Stimulated activated CD8-positive, alpha-beta memory T cell treated with anti-CD3 and anti-CD28 coated beads, Interleukin-7, amount 100 ng/mL, for 1 hour (primary cell): ENCODE measurements at regions not wholly inside any gene's neighbourhood (a gene's known extent, or its start where the extent isn't known, plus 50 kb on each side); places are given as distances from the start of the nearest gene placed in this dataset.

ENCODE experiments used
- DNase-seq, 2 donors: peaks; one replicate each; pipeline ENCODE4 v3.0.0-alpha.2; 2020; ENCODE audit warnings: low read depth in 2 of 2

DNA sequence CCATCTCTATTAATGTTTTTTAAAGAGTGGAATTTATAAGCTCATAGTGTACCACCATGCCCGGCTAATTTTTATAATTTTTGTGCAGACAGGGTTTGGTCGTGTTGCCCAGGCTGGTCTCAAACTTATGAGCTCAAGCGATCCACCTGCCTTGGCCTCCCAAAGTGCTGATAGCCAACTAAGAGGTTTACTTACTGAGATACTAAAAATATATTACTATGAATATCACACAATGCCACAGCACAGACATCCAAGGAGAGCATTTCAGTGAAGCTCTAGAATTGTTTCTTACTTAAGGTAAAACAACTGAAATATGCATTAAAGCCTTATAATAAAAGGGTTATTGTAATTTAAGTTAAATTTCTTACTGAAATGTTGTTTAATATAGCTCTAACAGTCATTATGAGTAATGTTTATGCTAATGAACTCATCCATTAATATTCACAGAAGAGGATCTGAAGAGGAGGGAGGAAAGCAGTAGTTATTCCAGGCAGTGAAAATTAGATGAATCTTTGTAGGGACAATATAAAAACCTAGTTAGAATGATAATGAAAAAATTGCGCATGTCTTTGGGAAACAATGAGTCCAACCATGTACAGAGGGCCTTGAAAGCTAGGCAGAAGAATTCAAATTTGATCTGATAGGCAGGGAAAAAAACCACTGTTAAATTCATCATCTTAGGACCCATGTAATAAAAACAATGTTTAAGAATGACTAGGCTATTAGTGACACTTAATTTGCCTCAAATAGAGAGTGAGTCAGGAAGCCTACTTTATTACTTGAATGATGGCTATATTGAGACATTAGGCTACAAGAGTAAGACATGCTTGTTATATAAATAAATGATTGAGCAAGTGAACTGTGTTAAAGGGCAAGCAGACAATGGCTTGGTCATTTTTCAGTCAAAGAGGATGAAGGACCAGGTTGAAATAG, 99.2 kb downstream of the SLC41A2 start:
- no peak for DNase-seq

DNA sequence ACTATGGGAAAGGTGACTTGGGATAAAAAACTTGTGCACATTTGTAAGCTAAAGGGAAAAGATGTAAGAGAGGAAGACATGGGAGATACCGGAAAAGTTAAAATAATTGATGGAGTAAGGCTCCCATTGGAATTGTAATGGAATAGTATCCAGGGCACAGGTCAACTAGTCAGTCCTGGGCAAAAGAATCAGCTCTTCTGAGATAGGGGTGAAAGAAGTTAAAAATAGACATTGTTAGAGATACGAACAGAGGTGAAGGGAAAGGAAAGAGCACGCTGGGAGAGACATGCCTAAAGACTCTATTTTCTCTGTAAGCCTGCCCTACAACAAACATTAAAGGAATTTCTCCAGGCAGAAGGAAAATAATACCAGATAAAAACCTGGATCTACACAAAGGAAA, 101.6 kb downstream of the SLC41A2 start:
- no peak for DNase-seq

DNA sequence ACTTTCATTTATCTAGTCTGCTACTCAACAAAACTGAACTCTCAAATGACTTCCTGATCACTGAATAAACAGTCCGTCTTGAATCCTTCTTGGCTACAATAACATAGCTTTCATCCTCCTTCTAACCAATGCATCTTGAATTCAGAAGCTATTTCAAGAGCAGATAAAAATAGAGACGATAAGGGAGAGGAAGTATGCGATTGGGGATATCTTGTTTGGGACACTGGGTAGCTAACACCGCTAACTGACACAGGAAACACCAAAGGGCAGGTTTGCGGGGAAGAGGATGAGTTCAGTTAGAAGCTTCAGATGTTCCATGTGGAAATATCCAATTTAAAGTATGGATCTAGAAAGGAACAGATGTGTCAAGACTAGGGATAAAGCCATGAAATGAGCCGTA, 102.5 kb downstream of the SLC41A2 start:
- no peak for DNase-seq

DNA sequence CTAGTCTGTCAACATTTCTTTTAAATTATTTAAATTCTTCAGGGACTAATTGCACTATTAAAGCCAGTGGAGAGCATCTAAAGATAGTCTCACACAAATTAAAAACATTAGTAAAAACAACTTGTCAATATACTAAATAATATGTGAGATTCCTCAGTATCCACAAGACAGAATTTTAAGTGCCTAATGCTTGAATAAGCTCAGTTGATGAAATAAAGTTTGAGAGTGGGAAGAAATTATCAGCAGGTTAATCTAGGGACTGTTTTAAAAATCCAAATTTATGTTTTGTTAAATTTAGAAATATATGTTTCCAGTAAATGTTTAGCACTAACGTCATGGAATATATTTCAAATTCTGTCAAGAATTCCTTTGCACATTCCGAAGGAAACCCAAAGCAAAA, 105.2 kb downstream of the SLC41A2 start:
- DNase-seq: no peak

DNA sequence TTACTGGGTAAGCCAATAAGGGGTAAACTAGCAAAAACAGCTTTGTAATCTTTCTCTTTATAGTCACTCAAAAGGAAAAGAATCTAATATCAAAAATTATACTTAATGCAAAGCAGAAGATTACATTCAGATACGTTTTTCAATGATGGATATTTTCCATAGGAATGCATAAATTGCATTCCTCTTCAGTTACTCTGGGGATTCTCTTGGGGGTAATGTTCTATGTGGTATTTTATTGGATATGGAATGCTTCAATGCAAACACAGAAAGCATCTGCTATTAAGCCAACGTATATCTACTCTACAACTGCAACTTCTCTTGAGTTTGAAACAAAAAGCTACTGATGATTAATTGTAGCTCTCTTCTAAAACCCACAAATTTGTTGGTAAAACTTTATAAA, 106.0 kb downstream of the SLC41A2 start:
- no peak for DNase-seq

DNA sequence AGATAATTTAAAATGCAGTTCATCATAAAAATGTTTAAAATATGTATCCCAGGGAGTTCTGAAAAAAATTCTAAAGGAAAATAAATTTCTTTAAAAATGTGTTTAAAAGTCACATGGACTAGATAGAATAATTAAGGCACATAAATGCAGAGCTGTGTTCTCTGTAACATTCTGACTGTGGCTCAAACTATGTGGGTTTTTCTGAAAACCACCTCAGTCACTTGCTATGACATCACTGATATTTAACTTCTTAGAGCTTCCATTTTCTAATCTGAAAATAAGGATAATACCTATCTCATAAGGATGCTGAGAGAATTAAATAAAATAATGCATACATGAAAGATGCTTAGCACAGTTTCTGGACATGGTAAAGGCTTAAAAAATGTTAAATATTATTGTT, 107.3 kb downstream of the SLC41A2 start:
- no peak for DNase-seq

DNA sequence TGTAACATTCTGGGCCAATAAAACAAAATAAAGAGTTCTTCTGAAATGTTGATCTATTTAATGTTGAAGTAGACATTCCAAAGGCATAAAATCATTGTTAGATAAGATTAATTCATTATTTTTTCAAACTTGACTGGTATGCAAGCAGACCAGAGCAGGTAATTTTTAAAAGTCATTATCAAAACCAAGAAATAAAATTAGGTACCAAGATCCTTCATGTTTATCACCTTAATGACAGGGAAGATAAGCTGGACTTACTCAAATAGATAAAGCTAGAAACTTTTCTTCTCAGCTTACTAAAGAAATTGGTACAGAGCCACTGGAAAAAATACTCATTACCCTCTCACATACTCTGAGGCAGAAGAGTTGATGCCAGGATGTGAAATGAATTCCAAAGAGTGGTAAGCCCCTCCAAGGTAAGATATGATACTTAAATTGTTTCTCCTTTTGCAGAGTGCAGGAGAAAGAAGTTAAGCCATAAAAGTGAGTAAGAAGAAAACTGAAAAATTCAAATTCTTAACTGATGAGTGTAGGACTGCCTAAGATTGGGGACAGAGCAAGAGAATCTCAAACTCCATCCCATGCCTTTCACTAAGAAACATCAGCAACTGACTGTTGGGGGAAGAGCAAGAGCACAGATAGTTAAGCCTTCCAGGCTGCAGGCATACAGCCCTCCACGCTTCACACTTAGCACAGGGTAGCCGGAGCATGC, 111.9 kb downstream of the SLC41A2 start:
- no peak for DNase-seq

DNA sequence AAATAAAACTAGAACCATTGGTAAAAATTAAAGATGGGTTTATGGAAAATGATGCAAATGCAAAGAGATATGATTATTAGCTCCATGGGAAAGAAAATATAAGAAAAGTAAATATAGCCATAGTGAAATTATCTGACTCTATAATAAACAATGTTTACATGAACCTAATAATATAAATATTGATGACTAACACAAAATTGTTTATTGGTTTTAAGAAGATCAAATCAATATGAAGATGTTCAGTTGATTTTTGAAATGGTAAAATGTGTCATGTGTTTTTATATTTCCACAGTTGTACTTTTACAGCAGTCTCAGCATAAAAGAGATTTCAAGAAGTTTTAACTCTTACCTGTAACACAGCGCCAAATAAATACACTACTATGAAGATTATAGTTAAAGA, 114.0 kb downstream of the SLC41A2 start:
- no peak for DNase-seq

DNA sequence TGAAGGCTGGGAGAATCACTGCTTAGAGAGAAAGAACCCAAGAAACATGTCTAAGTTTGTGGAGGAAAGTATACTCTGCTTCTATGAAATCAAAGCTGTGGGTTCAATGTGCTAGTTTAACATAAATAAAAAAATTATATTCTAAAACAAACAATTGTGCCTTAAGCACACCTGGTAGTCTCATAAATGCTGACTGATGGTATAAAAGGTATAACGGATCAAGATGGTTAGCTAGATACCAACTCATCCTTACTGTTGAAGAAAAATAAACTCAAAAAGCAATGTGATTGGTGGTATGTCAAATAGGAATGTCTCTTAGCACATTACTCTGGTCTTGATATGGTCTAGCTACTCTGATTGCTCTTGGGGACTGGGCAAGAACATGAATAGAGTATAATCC, 117.8 kb downstream of the SLC41A2 start:
- no peak for DNase-seq

DNA sequence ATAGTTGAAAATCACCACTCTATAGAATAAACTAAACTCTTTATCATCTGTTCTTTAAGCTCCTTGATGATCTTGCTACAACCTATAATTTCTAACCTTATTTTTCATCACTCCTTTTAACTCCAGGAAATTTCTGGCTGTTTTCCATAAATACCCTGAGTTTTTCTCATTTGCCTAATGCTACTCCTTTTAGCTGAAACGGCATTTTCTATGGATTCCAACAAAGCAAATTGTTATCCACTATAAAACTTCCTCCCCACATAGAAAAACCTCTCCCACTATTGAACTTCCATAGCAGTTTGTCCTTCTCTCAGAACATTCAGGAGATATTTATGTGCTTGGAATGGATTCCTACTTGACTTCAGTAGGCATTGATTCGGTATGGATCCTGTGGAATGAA, 122.8 kb downstream of the SLC41A2 start:
- DNase-seq: no peak

DNA sequence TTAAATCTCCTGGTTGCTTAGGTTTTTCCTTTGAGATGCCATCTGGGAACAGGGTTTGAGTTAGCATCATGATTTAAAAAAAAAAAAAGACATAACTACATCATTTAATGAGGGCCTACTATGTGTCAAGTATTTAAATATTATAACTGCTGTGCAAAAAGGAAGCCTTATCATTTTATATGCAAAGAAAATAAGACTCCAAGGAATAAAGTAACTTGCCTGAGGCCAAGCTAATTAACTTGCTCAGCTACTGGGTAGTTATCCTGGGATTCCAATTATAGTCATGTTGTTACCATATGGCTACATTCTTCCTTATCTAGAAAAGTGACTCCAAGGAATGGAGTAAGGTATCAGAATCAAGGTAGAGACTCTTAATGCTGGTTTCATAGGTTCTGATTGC, 123.5 kb downstream of the SLC41A2 start:
- no peak for DNase-seq

DNA sequence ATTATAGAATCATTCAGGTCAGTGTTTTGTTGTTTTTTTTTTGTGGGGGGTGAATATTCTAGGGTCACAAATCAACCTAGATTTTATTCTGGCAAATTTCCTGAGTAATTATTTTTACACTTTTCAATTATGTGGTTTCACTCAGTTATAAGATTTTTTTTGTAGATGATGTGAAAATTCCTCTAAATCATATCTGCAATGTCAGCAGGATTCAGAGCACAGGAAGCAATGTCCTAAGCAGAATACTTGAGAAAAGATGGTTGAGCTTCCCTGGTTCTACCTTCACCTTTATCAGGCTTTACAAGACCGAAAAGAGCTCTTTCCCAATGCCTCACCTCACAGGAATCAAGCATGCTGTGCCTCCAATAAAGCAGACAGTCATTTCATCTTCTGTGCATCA, 124.3 kb downstream of the SLC41A2 start:
- no peak for DNase-seq

DNA sequence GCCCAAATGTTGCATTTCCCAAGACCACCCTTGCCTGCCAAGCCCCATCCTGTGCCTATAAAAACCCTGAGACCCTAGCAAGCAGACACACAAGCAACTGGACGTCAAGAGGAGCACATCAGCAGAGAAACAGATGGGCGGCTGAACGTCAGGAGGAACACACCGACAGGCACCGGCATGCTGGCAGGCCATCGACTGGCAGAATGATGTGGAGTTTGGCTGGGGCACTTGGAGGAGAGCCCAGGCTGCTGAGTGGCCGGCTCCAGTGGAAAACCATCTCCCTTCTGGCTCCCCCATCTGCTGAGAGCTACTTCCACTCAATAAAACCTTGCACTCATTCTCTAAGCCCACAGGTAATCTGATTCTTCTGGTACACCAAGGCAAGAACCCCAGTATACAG, 130.1 kb downstream of the SLC41A2 start:
- no peak for DNase-seq

DNA sequence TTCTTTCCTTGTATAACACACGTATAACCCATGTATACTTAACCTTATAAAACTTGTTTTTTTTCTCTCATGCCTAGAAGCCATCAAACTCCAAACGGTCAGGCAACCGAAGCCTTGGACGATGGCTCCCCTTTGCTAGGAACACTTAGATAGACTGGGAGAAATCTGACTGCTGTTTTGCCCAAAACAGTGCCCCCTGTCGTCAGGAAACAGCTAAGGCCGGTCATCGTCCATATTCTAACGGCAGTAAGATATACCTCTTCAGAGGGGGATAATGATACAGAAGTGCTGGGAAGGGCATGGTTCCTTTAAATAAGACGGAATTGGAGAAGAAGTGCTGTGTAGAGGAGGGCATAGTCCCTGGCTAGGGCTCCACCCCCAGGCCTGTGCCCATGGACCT, 130.5 kb downstream of the SLC41A2 start:
- DNase-seq: no peak

DNA sequence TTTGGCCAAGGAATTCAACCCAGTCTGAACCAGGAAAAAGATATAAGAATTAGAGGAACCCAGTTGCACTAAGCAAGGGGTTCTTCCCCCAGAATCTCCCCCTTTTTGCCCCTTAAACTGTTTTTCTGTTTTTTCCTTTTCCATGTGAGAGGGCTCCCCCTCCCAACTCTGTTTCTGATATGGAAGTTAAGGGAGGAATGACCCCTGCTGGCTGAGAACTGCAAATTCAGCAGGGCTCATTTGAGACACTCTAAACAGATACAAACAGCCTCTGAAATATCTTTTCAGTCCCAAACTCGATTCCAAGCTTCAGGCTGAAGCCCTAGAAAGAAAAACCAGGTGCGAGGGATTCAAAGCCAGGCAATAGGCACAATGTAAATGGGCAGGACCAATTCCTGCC, 132.7 kb downstream of the SLC41A2 start:
- no peak for DNase-seq

DNA sequence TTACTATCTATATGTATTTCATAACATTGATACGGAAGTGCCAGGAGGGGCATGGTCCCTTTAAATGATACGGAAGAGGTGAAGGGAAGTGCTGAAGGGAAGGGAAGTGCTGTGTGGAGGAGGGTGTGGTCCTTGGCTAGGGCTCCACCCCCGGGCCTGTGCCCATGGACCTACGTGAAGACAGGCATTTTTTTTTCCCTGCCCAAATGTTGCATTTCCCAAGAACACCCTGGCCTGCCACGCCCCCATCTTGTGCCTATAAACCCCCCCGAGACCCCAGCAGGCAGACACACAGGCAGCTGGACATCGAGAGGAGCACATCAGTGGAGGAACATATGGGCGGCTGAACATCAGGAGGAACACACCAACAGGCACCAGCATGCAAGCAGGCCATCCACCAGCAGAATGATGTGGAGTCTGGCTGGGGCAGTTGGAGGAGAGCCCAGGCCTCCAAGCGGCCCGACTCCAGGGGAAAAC, 134.1 kb downstream of the SLC41A2 start:
- no peak for DNase-seq

DNA sequence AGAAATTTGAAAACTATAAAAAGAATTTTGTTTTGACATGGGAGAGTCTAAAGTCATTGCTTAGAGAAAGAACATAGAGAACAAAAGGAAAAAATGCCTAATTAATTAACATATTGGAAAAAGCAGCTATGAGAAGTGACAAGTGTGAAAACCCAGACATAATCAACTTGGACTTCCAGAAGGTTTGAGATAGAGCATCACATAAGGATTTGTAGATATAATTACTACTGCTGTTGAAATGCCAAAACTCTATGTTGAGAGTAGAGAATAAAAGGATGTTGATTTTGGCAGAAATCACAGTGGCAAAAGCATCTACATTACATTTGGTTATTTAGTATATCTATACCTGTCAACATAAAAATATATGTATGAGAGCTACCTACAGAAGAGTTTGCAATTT, 135.1 kb downstream of the SLC41A2 start:
- no peak for DNase-seq

DNA sequence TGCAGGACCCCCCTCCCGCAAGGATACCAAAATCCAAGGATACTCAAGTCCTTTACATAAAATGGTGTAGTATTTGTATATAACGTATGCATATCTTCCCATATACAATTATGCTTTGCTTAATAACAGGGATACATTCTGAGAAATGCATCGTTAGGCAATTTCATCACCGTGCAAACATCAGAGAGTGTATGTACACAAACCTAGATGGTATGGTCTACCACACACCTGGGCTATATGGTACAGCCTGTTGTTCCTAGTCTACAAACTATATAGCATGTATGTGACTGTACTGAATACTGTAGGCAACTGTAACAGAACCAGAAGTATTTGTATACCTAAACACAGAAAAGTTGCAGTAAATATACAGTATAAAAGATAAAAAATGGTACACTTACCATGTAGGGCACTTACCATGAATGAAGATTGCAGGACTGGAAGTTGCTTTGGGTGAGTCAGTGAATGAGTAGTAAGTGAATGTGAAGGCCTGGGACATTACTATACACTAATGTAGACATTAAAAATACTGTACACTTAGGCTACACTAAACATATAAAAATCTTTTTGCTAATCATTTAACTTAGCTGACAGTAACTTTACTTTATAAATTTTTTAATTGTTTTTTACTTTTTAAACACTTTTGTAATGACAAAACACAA, 141.1 kb downstream of the SLC41A2 start:
- DNase-seq: no peak

DNA sequence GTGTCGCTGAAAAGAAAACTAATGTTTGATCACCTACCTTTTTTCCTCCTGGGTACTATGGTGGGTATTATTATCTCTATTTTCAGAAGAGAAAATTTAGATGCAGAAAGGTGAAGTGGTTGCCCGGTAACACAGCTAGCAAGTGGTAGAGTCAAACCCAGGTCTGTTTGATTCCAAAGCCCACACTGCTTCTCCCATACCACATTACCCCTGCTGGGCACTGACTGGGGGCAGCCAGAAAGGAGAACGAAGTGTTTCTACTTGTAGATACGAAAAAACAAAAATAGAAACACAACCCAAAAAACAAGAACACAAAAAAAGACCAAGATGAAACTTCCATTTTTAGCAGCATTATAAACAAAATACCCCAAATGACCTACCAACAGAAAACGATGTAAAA, 142.2 kb downstream of the SLC41A2 start:
- no peak for DNase-seq

DNA sequence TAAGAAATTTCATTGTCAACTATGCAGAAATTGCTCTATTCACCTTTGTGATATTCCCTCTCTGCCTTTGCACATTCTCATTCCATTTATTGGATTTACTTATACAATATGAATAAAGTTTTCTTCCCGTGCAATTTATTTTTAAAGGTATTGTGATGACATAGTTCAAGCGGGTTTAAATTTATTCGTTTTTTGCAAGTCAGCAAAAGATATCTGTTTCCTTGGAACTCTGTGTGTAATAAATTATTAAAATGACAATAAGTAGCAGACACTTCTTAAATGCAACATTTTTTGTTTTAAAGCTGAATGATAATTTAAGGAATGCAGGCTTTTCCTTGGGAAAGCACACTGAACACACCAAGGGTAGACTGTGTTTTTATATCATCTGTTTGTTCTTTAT, 143.1 kb downstream of the SLC41A2 start:
- no peak for DNase-seq
